BJ (cell line): ENCODE measurements at regions not wholly inside any gene's neighbourhood (a gene's known extent, or its start where the extent isn't known, plus 50 kb on each side); places are given as distances from the start of the nearest gene placed in this dataset.

Experiments used
- CTCF ChIA-PET: fragments of 350-600 bp; formaldehyde crosslinking; extraction: SDS; loops from one replicate; lab custom pipeline; 2021; ENCODE audit warnings: antibody characterized with exemption, inconsistent platforms; lab: Yijun Ruan, JAX
- POLR2A ChIA-PET: fragments of 300-600 bp; sonication (Branson Sonifier 250); formaldehyde crosslinking; extraction: SDS; loops from one replicate; lab custom pipeline; 2021; ENCODE audit warnings: antibody characterized with exemption; lab: Charles Lee
- DNase-seq: peaks from one replicate; pipeline ENCODE4 v3.0.0-alpha.2; 2011; ENCODE audit warnings: low read depth
- H3K27me3 ChIP-seq: 2 replicates; pipeline ENCODE4 v1.6.0; 2011; ENCODE audit warnings: low read length; ENCODE audit not compliant: control insufficient read depth, insufficient read depth
- H3K36me3 ChIP-seq: 2 replicates; pipeline ENCODE4 v1.5.1; 2011; ENCODE audit warnings: low read length; ENCODE audit not compliant: control insufficient read depth, insufficient read depth
- H3K4me3 ChIP-seq: 2 replicates; pipeline ENCODE4 v1.5.1; 2011; ENCODE audit warnings: low read depth, mild to moderate bottlenecking, control low read depth, low read length
- CTCF ChIP-seq: IDR thresholded peaks from 2 replicates; pipeline ENCODE4 v1.5.1; 2011; ENCODE audit warnings: low read depth, mild to moderate bottlenecking, control low read depth, inconsistent platforms, low read length, moderate library complexity; ENCODE audit not compliant: insufficient read depth

GRCh38 chr1:4093856-4094565 lies 193.9 kb upstream of the C1orf174 start:
- no peak for DNase-seq
- POLR2A ChIA-PET = no interaction called here
- TF ChIP-seq CTCF = no peak

GRCh38 chr1:4095433-4095971 lies 195.4 kb upstream of the C1orf174 start:
- DNase-seq = no peak
- Histone ChIP-seq H3K27me3 (no peaks in the 10 kb centered on the region), H3K4me3 (no peak overlapping the region), H3K36me3 (no peaks in the 10 kb centered on the region)
- no peak for TF ChIP-seq CTCF
- CTCF ChIA-PET = no interaction called here
- POLR2A ChIA-PET = no interaction called here

More at GRCh38 chr1:4093856-4094565, 193.9 kb upstream of the C1orf174 start:
- no peaks in the 10 kb centered on the region for H3K36me3 ChIP-seq
- no peaks in the 10 kb centered on the region for H3K27me3 ChIP-seq
- H3K4me3 ChIP-seq = no peak overlapping the region
- CTCF ChIA-PET = no interaction called here

DNA sequence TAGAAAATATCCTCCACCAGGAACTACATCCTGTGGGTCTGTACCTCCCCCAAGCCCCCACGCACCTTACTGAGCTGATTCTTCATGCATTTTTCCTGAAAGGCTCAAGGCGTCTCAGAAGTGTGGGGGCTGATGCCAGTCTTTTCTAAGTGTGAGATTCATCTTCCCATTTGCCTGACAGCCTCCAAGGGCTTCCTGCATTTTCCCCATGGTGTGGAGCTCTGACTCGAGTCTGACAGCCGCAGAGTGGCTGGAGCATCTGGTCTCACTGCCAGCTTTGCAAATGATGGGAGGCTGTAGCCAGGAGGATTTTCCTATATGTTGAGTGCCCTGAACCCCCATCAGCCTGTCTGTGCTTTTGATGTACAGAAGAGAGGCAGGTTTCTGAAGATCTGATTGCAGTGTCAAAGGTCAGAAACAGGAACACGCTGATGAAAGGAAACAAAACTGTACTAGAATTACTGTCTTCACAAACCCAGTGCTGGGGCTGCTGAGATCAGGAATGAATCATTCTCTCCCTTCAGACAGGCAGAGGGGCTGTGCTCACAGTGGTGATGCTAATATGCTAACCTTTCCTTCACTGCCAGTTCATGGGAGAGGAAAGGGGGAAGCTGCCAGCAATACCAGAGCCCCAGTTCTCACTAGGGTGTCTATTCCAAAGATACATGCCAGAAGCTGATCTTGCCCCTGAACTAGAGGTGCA lies 201.5 kb upstream of the C1orf174 start:
- CTCF ChIA-PET = no interaction called here
- H3K4me3 ChIP-seq = no peak overlapping the region
- H3K36me3 ChIP-seq = no peaks in the 10 kb centered on the region
- no peak for DNase-seq
- POLR2A ChIA-PET = no interaction called here
- no peaks in the 10 kb centered on the region for H3K27me3 ChIP-seq
- no peak for TF ChIP-seq CTCF

DNA sequence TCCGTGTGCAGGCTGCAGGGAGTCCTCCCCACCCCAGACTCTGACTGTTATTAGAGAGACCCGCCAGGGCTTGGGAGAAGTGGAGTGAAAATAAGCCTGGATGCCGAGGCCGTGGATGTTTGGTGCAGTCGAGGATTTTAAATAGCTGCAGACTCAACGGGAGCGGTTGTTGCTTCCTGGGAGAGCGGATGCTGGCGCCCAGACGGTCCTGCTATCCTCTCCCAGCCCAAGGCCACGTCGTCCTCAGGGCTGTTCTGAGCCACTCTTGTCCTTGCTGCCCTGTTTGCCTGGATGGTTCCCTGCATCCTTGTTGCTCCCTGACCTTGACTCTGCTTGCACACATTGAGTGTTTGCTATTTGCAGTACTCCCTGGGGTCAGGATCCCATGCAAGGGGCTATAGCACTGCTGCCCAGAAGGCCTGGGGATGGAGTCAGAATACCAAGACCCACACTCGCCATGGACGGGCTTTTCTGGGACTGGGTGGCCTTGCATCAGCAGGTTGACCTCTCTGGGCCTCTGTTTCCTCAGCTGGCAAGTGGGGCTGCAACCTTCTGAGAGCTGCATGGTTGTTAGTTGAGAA lies 205.3 kb upstream of the C1orf174 start:
- POLR2A ChIA-PET = no interaction called here

More for the DNA sequence above, 205.3 kb upstream of the C1orf174 start:
- H3K27me3 ChIP-seq = no peaks in the 10 kb centered on the region
- no peak for DNase-seq
- CTCF ChIA-PET = no interaction called here
- TF ChIP-seq CTCF = no peak
- H3K4me3 ChIP-seq = no peak overlapping the region
- no peaks in the 10 kb centered on the region for H3K36me3 ChIP-seq
